GM04504 (cell line): ENCODE measurements at regions not wholly inside any gene's neighbourhood (a gene's known extent, or its start where the extent isn't known, plus 50 kb on each side); places are given as distances from the start of the nearest gene placed in this dataset.

Experiments used
- DNase-seq: peaks from one replicate; pipeline ENCODE4 v3.0.0-alpha.2; 2012; ENCODE audit warnings: low read depth

GRCh38 chr2:63658176-63658968 is 69.6 kb downstream of the MDH1 start:
- peak; percentile 46 for DNase-seq

- DNase-seq = no peak
Observed at GRCh38 chr2:63660060-63660459, 71.3 kb downstream of the MDH1 start.

GRCh38 chr2:63661076-63661475 is 72.3 kb downstream of the MDH1 start:
- peak; percentile 96 for DNase-seq

GRCh38 chr2:63662028-63662804 is 73.5 kb downstream of the MDH1 start:
- DNase-seq = no peak

GRCh38 chr2:63663013-63663864 is 74.5 kb downstream of the MDH1 start:
- no peak for DNase-seq

- DNase-seq = no peak
Observed at GRCh38 chr2:63665091-63665490, 76.3 kb downstream of the MDH1 start.

- DNase-seq = peak; percentile 80
Observed at GRCh38 chr2:63665846-63666475, 77.2 kb downstream of the MDH1 start.

GRCh38 chr2:63667132-63667700 is 78.5 kb downstream of the MDH1 start:
- DNase-seq = no peak

- DNase-seq = no peak
Observed at GRCh38 chr2:63668000-63668399, 79.2 kb downstream of the MDH1 start.

- no peak for DNase-seq
Observed at GRCh38 chr2:63668466-63668865, 79.7 kb downstream of the MDH1 start.

GRCh38 chr2:63669596-63669995 is 80.8 kb downstream of the MDH1 start:
- DNase-seq = no peak

GRCh38 chr2:63673865-63674533 is 85.2 kb downstream of the MDH1 start:
- no peak for DNase-seq

GRCh38 chr2:63675026-63675425 is 86.3 kb downstream of the MDH1 start:
- DNase-seq = no peak

- no peak for DNase-seq
Observed at GRCh38 chr2:63676135-63676534, 87.4 kb downstream of the MDH1 start.

GRCh38 chr2:63678085-63678484 is 89.3 kb downstream of the MDH1 start:
- no peak for DNase-seq

GRCh38 chr2:63678551-63678950 is 89.8 kb downstream of the MDH1 start:
- DNase-seq = no peak

- no peak for DNase-seq
Observed at GRCh38 chr2:63679252-63679855, 90.6 kb downstream of the MDH1 start.

- DNase-seq = no peak
Observed at GRCh38 chr2:63680455-63680854, 91.7 kb downstream of the MDH1 start.

- no peak for DNase-seq
Observed at GRCh38 chr2:63681896-63682295, 93.1 kb downstream of the MDH1 start.

GRCh38 chr2:63692002-63692606 is 103.3 kb downstream of the MDH1 start:
- no peak for DNase-seq
